HepG2 (cell line): ENCODE measurements at regions not wholly inside any gene's neighbourhood (a gene's known extent, or its start where the extent isn't known, plus 50 kb on each side); places are given as distances from the start of the nearest gene placed in this dataset.

Source experiments
- ATAC-seq: fragments of 200-7000 bp; cut with Tn5 transposase; 3 replicates; pipeline ENCODE4 v1.9.1; 2020; ENCODE audit warnings: mild to moderate bottlenecking, moderate library complexity
- BruUV-seq: library from RNA; stranded (reverse); fragments of 400-500 nt; replicated peaks from 2 replicates; lab custom pipeline; 2021; lab: Mats Ljungman, UMichigan
- CTCF ChIA-PET: fragments of 300-600 bp; formaldehyde crosslinking; extraction: SDS; loops from one replicate; lab custom pipeline; 2021; ENCODE audit warnings: low total read pairs, inconsistent platforms, low intra/inter-chr PET ratio; lab: Yijun Ruan, JAX
- POLR2A ChIA-PET: fragments of 350-600 bp; sonication (Branson Sonifier 250); formaldehyde crosslinking; loops from one replicate; lab custom pipeline; 2020; ENCODE audit warnings: antibody characterized with exemption, inconsistent platforms; lab: Yijun Ruan, JAX
- DNase-seq: peaks from one replicate; pipeline ENCODE4 v3.0.0-alpha.2; 2015; ENCODE audit warnings: low spot score
- FAIRE-seq: peaks from 3 replicates; lab custom pipeline; 2011; peaks lifted over from hg19 to GRCh38; lab: Jason Lieb, UNC
- H2AFZ ChIP-seq: one replicate; pipeline ENCODE4 v1.6.1; 2011; ENCODE audit warnings: low read length, inconsistent platforms
- H3K27ac ChIP-seq: fragments of 300-600 bp; 3 replicates; pipeline ENCODE4 v1.8.0; 2011; ENCODE audit warnings: mixed run types, mild to moderate bottlenecking, mixed read lengths, low read length, inconsistent platforms; ENCODE audit not compliant: insufficient read depth; ENCODE audit errors: extremely low read length
- H3K27me3 ChIP-seq, 2 experiments: fragments of 200-600 bp in 1 of 2; 2 replicates in 1 of 2; 3 replicates in 1 of 2; pipeline versions ENCODE4 v1.6.0 to v1.8.0; 2011; ENCODE audit warnings: low read length in 2 of 2, mild to moderate bottlenecking in 2 of 2, moderate library complexity in 2 of 2, inconsistent platforms in 1 of 2; ENCODE audit not compliant: insufficient read depth in 2 of 2, control insufficient read depth in 1 of 2
- H3K36me3 ChIP-seq, 2 experiments: fragments of 200-600 bp in 1 of 2; replicated peaks in 1 of 2; 2 replicates in 1 of 2; 3 replicates in 1 of 2; pipeline versions ENCODE4 v1.5.1 to v1.8.0; 2011; ENCODE audit warnings: low read length in 2 of 2, inconsistent platforms in 1 of 2; ENCODE audit not compliant: insufficient read depth in 2 of 2, control insufficient read depth in 1 of 2
- H3K4me1 ChIP-seq: 2 replicates; pipeline ENCODE4 v1.5.1; 2012; ENCODE audit warnings: low read length, inconsistent platforms; ENCODE audit not compliant: insufficient read depth
- H3K4me2 ChIP-seq: 2 replicates; pipeline ENCODE4 v1.6.0; 2011; ENCODE audit warnings: low read depth, low read length, inconsistent platforms
- H3K4me3 ChIP-seq, 3 experiments: fragments of 200-600 bp in 1 of 3; sonication (generic), shearing (Covaris generic) in 1 of 3; replicated peaks in 1 of 3; 2 replicates each; pipeline ENCODE4 v1.5.1; 2011 to 2016; ENCODE audit warnings: low read length in 3 of 3, inconsistent platforms in 2 of 3, low read depth in 2 of 3, mild to moderate bottlenecking in 2 of 3, control low read depth in 1 of 3, mixed read lengths in 1 of 3; ENCODE audit not compliant: insufficient read depth in 1 of 3
- H3K79me2 ChIP-seq: one replicate; pipeline ENCODE4 v1.6.1; 2011; ENCODE audit warnings: low read length, inconsistent platforms; ENCODE audit not compliant: insufficient read depth
- H3K9ac ChIP-seq: 2 replicates; pipeline ENCODE4 v1.6.0; 2011; ENCODE audit warnings: mild to moderate bottlenecking, low read depth, low read length, inconsistent platforms; ENCODE audit not compliant: insufficient read depth
- H3K9me3 ChIP-seq: 2 replicates; pipeline ENCODE4 v1.5.1; 2012; ENCODE audit warnings: mild to moderate bottlenecking, low read length
- H4K20me1 ChIP-seq: 2 replicates; pipeline ENCODE4 v1.6.0; 2011; ENCODE audit warnings: inconsistent platforms, mild to moderate bottlenecking, low read length, moderate library complexity; ENCODE audit not compliant: insufficient read depth
- PHF21A ChIP-seq: sonication (generic); formaldehyde crosslinking; IDR thresholded peaks from 2 replicates; pipeline ENCODE4 v1.5.0; 2020; ENCODE audit warnings: mild to moderate bottlenecking, missing genetic modification reagents
- RARG ChIP-seq: sonication (generic); formaldehyde crosslinking; IDR thresholded peaks from 2 replicates; pipeline ENCODE4 v1.4.0; 2020; ENCODE audit warnings: low read depth, mild to moderate bottlenecking, missing genetic modification reagents
- RFX3 ChIP-seq: IDR thresholded peaks from 2 replicates; pipeline ENCODE4 v1.6.1; 2016; ENCODE audit warnings: missing biosample characterization, missing genetic modification reagents
- STAG1 ChIP-seq: sonication (generic); formaldehyde crosslinking; IDR thresholded peaks from 2 replicates; pipeline ENCODE4 v1.4.0; 2020; ENCODE audit warnings: missing genetic modification reagents
- TCF12 ChIP-seq, 2 experiments: fragments of 450-650 bp in 1 of 2; sonication (generic) in 1 of 2; formaldehyde crosslinking in 1 of 2; IDR thresholded peaks; 2 replicates each; pipeline versions ENCODE4 v1.6.1 to v1.8.0; 2017 to 2022; ENCODE audit warnings: antibody characterized with exemption in 1 of 2, mild to moderate bottlenecking in 1 of 2, missing genetic modification reagents in 1 of 2, moderate library complexity in 1 of 2
- YEATS2 ChIP-seq: sonication (generic); formaldehyde crosslinking; IDR thresholded peaks from 2 replicates; pipeline ENCODE4 v1.4.0; 2020; ENCODE audit warnings: missing genetic modification reagents, borderline replicate concordance
- ZNF337 ChIP-seq: sonication (generic); formaldehyde crosslinking; IDR thresholded peaks from 2 replicates; pipeline ENCODE4 v1.5.1; 2020; ENCODE audit warnings: missing genetic modification reagents, low read depth, mild to moderate bottlenecking, borderline replicate concordance
- ZNF614 ChIP-seq: IDR thresholded peaks from 2 replicates; pipeline ENCODE4 v1.6.1; 2018; ENCODE audit warnings: missing biosample characterization, missing genetic modification reagents, inconsistent platforms, borderline replicate concordance
- ZNF749 ChIP-seq: sonication (generic); formaldehyde crosslinking; IDR thresholded peaks from 2 replicates; pipeline ENCODE4 v1.8.0; 2022; ENCODE audit warnings: mild to moderate bottlenecking, missing genetic modification reagents, moderate library complexity, borderline replicate concordance
- WGBS: methylation state at CpG from one replicate; pipeline ENCODE4 v1.1.6; 2017; ENCODE audit warnings: low lambda C conversion rate; 5-methylcytosine and 5-hydroxymethylcytosine counted together
- in situ Hi-C: cut with HindIII; loops from 2 replicates; pipeline ENCODE4 v1.10.0; 2017; ENCODE audit warnings: low pct_unique_long_range_greater_than_20kb; ENCODE audit not compliant: extremely low pct_ligation_motif_present
- intact Hi-C: fragments of 100-400 bp; cut with micrococcal nuclease; formaldehyde crosslinking; loops from one replicate; pipeline ENCODE4 v1.10.0; 2022; ENCODE audit not compliant: unreplicated experiment
- TF ChIP-seq, protein P1 (sequence below): sonication (generic); formaldehyde crosslinking; IDR thresholded peaks from 2 replicates; pipeline ENCODE4 v1.8.0; 2022; ENCODE audit warnings: missing genetic modification reagents, mild to moderate bottlenecking, borderline replicate concordance
- TF ChIP-seq, protein P2 (sequence below): sonication (generic); formaldehyde crosslinking; IDR thresholded peaks from 2 replicates; pipeline ENCODE4 v1.5.0; 2020; ENCODE audit warnings: mild to moderate bottlenecking, missing genetic modification reagents, moderate library complexity
- TF ChIP-seq, protein P3 (sequence below): sonication (generic); formaldehyde crosslinking; IDR thresholded peaks from 2 replicates; pipeline ENCODE4 v1.4.0; 2020; ENCODE audit warnings: missing genetic modification reagents, borderline replicate concordance
- TF ChIP-seq, protein P4 (sequence below): IDR thresholded peaks from 2 replicates; pipeline ENCODE4 v1.6.1; 2016; ENCODE audit warnings: control low read depth
- TF ChIP-seq, protein P5 (sequence below): sonication (generic); formaldehyde crosslinking; conservative IDR thresholded peaks from 2 replicates; pipeline ENCODE4 v1.8.0; 2022; ENCODE audit warnings: low read depth, missing genetic modification reagents

DNA sequence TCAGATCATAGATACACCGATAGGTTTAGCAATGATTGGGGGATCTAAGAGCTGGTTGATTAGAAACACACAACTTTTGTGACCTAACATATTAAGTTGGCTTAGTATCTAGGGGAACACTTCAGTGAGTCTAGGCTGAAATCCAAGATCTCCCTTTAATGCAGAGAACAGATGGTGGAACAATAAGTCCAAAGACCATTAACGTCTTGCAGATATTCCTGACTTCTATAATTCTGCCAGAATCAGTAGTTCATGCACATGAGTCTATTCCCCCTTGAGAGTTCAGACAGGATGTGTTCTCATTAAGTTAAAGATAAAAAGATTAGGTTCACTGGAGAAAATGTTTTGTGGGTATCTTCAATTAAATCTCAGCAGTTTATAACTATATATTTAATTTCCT is 506.5 kb downstream of the TSN start (continued):
- TF ChIP-seq ZNF614 (CRISPR knock-in tag), result no peak
- TF ChIP-seq, protein P1, sequence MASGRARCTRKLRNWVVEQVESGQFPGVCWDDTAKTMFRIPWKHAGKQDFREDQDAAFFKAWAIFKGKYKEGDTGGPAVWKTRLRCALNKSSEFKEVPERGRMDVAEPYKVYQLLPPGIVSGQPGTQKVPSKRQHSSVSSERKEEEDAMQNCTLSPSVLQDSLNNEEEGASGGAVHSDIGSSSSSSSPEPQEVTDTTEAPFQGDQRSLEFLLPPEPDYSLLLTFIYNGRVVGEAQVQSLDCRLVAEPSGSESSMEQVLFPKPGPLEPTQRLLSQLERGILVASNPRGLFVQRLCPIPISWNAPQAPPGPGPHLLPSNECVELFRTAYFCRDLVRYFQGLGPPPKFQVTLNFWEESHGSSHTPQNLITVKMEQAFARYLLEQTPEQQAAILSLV (CRISPR knock-in tag), result no peak
- no peak for TF ChIP-seq ZNF337 (CRISPR knock-in tag)

DNA sequence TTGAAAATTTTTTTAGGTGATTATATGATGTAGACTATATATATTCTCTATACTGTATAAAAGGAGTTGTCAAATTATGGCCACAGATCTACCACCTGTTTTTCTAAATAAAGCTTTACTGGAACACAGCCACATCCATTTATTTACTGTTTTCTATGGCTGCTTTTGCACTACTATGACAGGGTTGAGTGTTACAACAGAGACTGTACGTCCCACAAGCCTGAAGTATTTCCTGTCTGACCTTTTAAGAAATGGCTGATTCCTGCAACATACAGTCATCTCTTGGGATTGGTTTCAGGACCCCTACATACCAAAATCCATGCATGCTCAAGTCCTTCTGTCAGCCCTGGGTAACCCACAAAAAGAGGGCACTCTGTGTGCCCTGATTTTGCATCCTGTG is 508.3 kb downstream of the TSN start:
- H4K20me1 ChIP-seq, result no peaks in the 10 kb centered on the region
- DNase-seq (no peak), FAIRE-seq (no peak), ATAC-seq (no peak)
- no peak overlapping the region for H3K4me3 ChIP-seq
- intact Hi-C loops, result no loop called here
- no peak overlapping the region for H3K4me2 ChIP-seq
- no peak overlapping the region for H3K9ac ChIP-seq
- CTCF ChIA-PET, result no interaction called here
- no peaks in the 10 kb centered on the region for H3K4me1 ChIP-seq
- no peak overlapping the region for H3K27ac ChIP-seq
- 10% methylated on average over 1 of the region's 1 CpG for WGBS
- H2AFZ ChIP-seq, result no peak overlapping the region
- no peaks in the 10 kb centered on the region for H3K79me2 ChIP-seq
- POLR2A ChIA-PET, result no interaction called here
- H3K36me3 ChIP-seq, result no peaks in the 10 kb centered on the region
- H3K27me3 ChIP-seq, result no peaks in the 10 kb centered on the region
- BruUV-seq, result no TSS peak
- in situ Hi-C loops, result no loop called here
- no peaks in the 10 kb centered on the region for H3K9me3 ChIP-seq
- TF ChIP-seq TCF12 (IDR thresholded peaks at IDR 0.05) (no peak), TCF12 (CRISPR knock-in tag; IDR thresholded peaks at IDR 0.05) (no peak), YEATS2 (no peak), PHF21A (no peak), RFX3 (CRISPR knock-in tag) (no peak), ZNF749 (no peak), STAG1 (no peak), RARG (CRISPR knock-in tag) (no peak)
- TF ChIP-seq, protein P2, sequence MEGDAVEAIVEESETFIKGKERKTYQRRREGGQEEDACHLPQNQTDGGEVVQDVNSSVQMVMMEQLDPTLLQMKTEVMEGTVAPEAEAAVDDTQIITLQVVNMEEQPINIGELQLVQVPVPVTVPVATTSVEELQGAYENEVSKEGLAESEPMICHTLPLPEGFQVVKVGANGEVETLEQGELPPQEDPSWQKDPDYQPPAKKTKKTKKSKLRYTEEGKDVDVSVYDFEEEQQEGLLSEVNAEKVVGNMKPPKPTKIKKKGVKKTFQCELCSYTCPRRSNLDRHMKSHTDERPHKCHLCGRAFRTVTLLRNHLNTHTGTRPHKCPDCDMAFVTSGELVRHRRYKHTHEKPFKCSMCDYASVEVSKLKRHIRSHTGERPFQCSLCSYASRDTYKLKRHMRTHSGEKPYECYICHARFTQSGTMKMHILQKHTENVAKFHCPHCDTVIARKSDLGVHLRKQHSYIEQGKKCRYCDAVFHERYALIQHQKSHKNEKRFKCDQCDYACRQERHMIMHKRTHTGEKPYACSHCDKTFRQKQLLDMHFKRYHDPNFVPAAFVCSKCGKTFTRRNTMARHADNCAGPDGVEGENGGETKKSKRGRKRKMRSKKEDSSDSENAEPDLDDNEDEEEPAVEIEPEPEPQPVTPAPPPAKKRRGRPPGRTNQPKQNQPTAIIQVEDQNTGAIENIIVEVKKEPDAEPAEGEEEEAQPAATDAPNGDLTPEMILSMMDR (CRISPR knock-in tag), result no peak
- TF ChIP-seq, protein P3, sequence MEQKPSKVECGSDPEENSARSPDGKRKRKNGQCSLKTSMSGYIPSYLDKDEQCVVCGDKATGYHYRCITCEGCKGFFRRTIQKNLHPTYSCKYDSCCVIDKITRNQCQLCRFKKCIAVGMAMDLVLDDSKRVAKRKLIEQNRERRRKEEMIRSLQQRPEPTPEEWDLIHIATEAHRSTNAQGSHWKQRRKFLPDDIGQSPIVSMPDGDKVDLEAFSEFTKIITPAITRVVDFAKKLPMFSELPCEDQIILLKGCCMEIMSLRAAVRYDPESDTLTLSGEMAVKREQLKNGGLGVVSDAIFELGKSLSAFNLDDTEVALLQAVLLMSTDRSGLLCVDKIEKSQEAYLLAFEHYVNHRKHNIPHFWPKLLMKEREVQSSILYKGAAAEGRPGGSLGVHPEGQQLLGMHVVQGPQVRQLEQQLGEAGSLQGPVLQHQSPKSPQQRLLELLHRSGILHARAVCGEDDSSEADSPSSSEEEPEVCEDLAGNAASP, result no peak
- TF ChIP-seq, protein P4, sequence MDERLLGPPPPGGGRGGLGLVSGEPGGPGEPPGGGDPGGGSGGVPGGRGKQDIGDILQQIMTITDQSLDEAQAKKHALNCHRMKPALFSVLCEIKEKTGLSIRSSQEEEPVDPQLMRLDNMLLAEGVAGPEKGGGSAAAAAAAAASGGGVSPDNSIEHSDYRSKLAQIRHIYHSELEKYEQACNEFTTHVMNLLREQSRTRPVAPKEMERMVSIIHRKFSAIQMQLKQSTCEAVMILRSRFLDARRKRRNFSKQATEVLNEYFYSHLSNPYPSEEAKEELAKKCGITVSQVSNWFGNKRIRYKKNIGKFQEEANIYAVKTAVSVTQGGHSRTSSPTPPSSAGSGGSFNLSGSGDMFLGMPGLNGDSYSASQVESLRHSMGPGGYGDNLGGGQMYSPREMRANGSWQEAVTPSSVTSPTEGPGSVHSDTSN (CRISPR knock-in tag), result no peak
- TF ChIP-seq, protein P5, sequence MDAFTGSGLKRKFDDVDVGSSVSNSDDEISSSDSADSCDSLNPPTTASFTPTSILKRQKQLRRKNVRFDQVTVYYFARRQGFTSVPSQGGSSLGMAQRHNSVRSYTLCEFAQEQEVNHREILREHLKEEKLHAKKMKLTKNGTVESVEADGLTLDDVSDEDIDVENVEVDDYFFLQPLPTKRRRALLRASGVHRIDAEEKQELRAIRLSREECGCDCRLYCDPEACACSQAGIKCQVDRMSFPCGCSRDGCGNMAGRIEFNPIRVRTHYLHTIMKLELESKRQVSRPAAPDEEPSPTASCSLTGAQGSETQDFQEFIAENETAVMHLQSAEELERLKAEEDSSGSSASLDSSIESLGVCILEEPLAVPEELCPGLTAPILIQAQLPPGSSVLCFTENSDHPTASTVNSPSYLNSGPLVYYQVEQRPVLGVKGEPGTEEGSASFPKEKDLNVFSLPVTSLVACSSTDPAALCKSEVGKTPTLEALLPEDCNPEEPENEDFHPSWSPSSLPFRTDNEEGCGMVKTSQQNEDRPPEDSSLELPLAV, result no peak
